ENCODE measurements at regions not wholly inside any gene's neighbourhood (a gene's known extent, or its start where the extent isn't known, plus 50 kb on each side); places are given as distances from the start of the nearest gene placed in this dataset.

- intact Hi-C loops (cut with micrococcal nuclease): no loop called here
- Mint-ChIP-seq H3K9me3 (peaks cover 4 to 5% of the 10 kb centered on the region in 2 donors), H3K36me3 (no peaks in the 10 kb centered on the region), H3K4me1 (no peaks in the 10 kb centered on the region), H3K4me3 (no peak overlapping the region), H3K27me3 (ENCODE audit: low read depth in 2 of 2) (peaks cover 0 to 4% of the 10 kb centered on the region in 2 donors), H3K27ac (no peak overlapping the region)
- no peaks in the 10 kb centered on the region for H3K4me1 ChIP-seq (ENCODE audit: control insufficient read depth, insufficient read depth, low read length)
- H3K27ac ChIP-seq (ENCODE audit: low read length): no peak overlapping the region
- DNase-seq (no peak), ATAC-seq (no peak)
- TF ChIP-seq, protein P1, sequence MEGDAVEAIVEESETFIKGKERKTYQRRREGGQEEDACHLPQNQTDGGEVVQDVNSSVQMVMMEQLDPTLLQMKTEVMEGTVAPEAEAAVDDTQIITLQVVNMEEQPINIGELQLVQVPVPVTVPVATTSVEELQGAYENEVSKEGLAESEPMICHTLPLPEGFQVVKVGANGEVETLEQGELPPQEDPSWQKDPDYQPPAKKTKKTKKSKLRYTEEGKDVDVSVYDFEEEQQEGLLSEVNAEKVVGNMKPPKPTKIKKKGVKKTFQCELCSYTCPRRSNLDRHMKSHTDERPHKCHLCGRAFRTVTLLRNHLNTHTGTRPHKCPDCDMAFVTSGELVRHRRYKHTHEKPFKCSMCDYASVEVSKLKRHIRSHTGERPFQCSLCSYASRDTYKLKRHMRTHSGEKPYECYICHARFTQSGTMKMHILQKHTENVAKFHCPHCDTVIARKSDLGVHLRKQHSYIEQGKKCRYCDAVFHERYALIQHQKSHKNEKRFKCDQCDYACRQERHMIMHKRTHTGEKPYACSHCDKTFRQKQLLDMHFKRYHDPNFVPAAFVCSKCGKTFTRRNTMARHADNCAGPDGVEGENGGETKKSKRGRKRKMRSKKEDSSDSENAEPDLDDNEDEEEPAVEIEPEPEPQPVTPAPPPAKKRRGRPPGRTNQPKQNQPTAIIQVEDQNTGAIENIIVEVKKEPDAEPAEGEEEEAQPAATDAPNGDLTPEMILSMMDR (IDR thresholded peaks at IDR 0.05): no peak
- H3K9me3 ChIP-seq (ENCODE audit: control insufficient read depth, insufficient read depth, low read length): peaks cover 2% of the 10 kb centered on the region
- no peaks in the 10 kb centered on the region for H3K27me3 ChIP-seq (ENCODE audit: control insufficient read depth, insufficient read depth, low read length)
- WGBS (ENCODE audit: insufficient coverage): 86% methylated on average over 16 of the region's 16 CpGs
- no peak overlapping the region for H3K4me3 ChIP-seq (ENCODE audit: low read length)
- no peaks in the 10 kb centered on the region for H3K36me3 ChIP-seq (ENCODE audit: control insufficient read depth, insufficient read depth, low read length)
Observed at GRCh38 chr17:79678091-79678735, 52.5 kb upstream of the ENPP7 start.

DNA sequence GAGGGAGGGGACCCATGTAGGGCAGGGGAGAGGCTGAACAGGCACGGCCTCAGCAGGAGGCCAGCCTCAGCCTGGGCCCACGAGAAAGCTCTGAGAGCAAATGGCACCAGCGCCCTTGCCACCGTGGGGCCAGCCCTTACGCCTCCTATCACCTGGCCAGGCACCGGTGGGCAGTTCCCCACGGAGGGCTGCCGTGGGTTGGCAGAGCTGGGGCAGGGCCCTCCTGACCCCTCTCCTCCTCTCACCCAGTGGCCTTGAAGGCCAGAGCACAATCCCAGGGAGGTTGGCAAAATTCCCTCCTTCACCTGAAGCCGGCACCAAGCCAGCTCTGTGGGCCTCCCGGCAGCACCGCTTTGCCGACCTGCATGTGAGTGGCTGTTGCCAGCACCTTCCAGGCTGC, 53.1 kb upstream of the ENPP7 start:
- H3K27me3 Mint-ChIP-seq (ENCODE audit: low read depth in 2 of 2): peaks cover 1 to 5% of the 10 kb centered on the region in 2 donors
- Histone ChIP-seq H3K27ac (ENCODE audit: low read length) (no peak overlapping the region), H3K4me3 (ENCODE audit: low read length) (no peak overlapping the region), H3K9me3 (ENCODE audit: control insufficient read depth, insufficient read depth, low read length) (peaks cover 6% of the 10 kb centered on the region), H3K4me1 (ENCODE audit: control insufficient read depth, insufficient read depth, low read length) (no peaks in the 10 kb centered on the region), H3K36me3 (ENCODE audit: control insufficient read depth, insufficient read depth, low read length) (no peaks in the 10 kb centered on the region), H3K27me3 (ENCODE audit: control insufficient read depth, insufficient read depth, low read length) (no peaks in the 10 kb centered on the region)
- H3K27ac Mint-ChIP-seq: no peak overlapping the region
- ATAC-seq: no peak
- no peak for DNase-seq
- intact Hi-C loops (cut with micrococcal nuclease): no loop called here
- TF ChIP-seq, protein P1 (IDR thresholded peaks at IDR 0.05): no peak
- peaks cover 4 to 5% of the 10 kb centered on the region in 2 donors for H3K9me3 Mint-ChIP-seq
- no peaks in the 10 kb centered on the region for H3K4me1 Mint-ChIP-seq
- WGBS (ENCODE audit: insufficient coverage): 72% methylated on average over 12 of the region's 12 CpGs
- H3K36me3 Mint-ChIP-seq: no peaks in the 10 kb centered on the region
- no peak overlapping the region for H3K4me3 Mint-ChIP-seq

DNA sequence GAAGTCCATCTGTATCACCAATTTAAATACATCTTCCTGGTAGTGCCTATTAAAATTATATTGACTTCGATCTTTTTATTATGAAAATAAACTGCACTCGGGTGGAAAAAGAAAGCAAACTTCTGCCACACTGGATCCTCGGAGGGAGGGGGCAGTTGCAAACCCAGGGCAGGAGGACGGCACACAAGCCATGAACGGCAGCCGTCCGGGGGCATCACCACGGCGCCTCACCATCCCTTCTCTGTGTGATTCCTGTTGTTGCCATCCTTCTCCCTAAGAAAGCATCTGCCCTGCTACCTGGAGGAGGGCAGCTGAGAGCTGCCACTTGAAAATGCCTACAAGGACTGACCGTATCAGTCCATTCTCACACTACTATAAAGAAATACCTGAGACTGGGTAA, 53.9 kb upstream of the ENPP7 start:
- peaks cover 6% of the 10 kb centered on the region for H3K9me3 ChIP-seq (ENCODE audit: control insufficient read depth, insufficient read depth, low read length)
- ATAC-seq: no peak
- no peaks in the 10 kb centered on the region for H3K4me1 Mint-ChIP-seq
- no peak for DNase-seq
- TF ChIP-seq, protein P1 (IDR thresholded peaks at IDR 0.05): no peak
- H3K36me3 ChIP-seq (ENCODE audit: control insufficient read depth, insufficient read depth, low read length): no peaks in the 10 kb centered on the region
- H3K36me3 Mint-ChIP-seq: no peaks in the 10 kb centered on the region
- no peaks in the 10 kb centered on the region for H3K27me3 ChIP-seq (ENCODE audit: control insufficient read depth, insufficient read depth, low read length)
- intact Hi-C loops (cut with micrococcal nuclease): no loop called here
- no peak overlapping the region for H3K27ac Mint-ChIP-seq
- H3K4me3 ChIP-seq (ENCODE audit: low read length): no peak overlapping the region
- WGBS (ENCODE audit: insufficient coverage): 94% methylated on average over 9 of the region's 10 CpGs
- H3K27me3 Mint-ChIP-seq (ENCODE audit: low read depth in 2 of 2): peaks cover 8 to 10% of the 10 kb centered on the region in 2 donors
- no peak overlapping the region for H3K4me3 Mint-ChIP-seq
- H3K4me1 ChIP-seq (ENCODE audit: control insufficient read depth, insufficient read depth, low read length): no peaks in the 10 kb centered on the region
- H3K27ac ChIP-seq (ENCODE audit: low read length): no peak overlapping the region
- H3K9me3 Mint-ChIP-seq: peaks cover 4 to 5% of the 10 kb centered on the region in 2 donors

GRCh38 chr17:79675413-79675725, 55.4 kb upstream of the ENPP7 start:
- Mint-ChIP-seq H3K36me3 (no peaks in the 10 kb centered on the region), H3K27me3 (ENCODE audit: low read depth in 2 of 2) (peaks cover 8% of the 10 kb centered on the region in 2 donors), H3K4me1 (no peaks in the 10 kb centered on the region), H3K4me3 (no peak overlapping the region), H3K27ac (no peak overlapping the region), H3K9me3 (peaks cover 4 to 5% of the 10 kb centered on the region in 2 donors)
- Histone ChIP-seq H3K9me3 (ENCODE audit: control insufficient read depth, insufficient read depth, low read length) (peaks cover 6% of the 10 kb centered on the region), H3K36me3 (ENCODE audit: control insufficient read depth, insufficient read depth, low read length) (no peaks in the 10 kb centered on the region), H3K27me3 (ENCODE audit: control insufficient read depth, insufficient read depth, low read length) (no peaks in the 10 kb centered on the region), H3K4me1 (ENCODE audit: control insufficient read depth, insufficient read depth, low read length) (no peaks in the 10 kb centered on the region), H3K27ac (ENCODE audit: low read length) (no peak overlapping the region), H3K4me3 (ENCODE audit: low read length) (no peak overlapping the region)
- intact Hi-C loops (cut with micrococcal nuclease): no loop called here
- DNase-seq (no peak), ATAC-seq (no peak)
- TF ChIP-seq, protein P1 (IDR thresholded peaks at IDR 0.05): no peak
- 91% methylated on average over 3 of the region's 3 CpGs for WGBS (ENCODE audit: insufficient coverage)
